IgD-negative memory B cell (primary cell): ENCODE measurements at regions not wholly inside any gene's neighbourhood (a gene's known extent, or its start where the extent isn't known, plus 50 kb on each side); places are given as distances from the start of the nearest gene placed in this dataset.

ENCODE experiments used
- H3K27ac Mint-ChIP-seq, 3 donors: one replicate each; pipeline ENCODE4 v1.8.0; 2020 to 2022; ENCODE audit warnings: mild to moderate bottlenecking in 3 of 3, mixed read lengths in 3 of 3, moderate library complexity in 1 of 3
- H3K27me3 Mint-ChIP-seq: one replicate; pipeline ENCODE4 v1.8.0; 2021; ENCODE audit warnings: mixed read lengths
- H3K36me3 Mint-ChIP-seq: one replicate; pipeline ENCODE4 v1.8.0; 2020; ENCODE audit warnings: mild to moderate bottlenecking, mixed read lengths
- H3K4me1 Mint-ChIP-seq, 3 donors: one replicate each; pipeline ENCODE4 v1.8.0; 2020 to 2022; ENCODE audit warnings: mixed read lengths in 3 of 3, mild to moderate bottlenecking in 1 of 3
- H3K4me3 Mint-ChIP-seq, 4 donors: one replicate each; pipeline ENCODE4 v1.8.0; 2020 to 2022; ENCODE audit warnings: mild to moderate bottlenecking in 4 of 4, mixed read lengths in 4 of 4, moderate library complexity in 3 of 4
- H3K9me3 Mint-ChIP-seq, 3 donors: one replicate each; pipeline ENCODE4 v1.8.0; 2020 to 2021; ENCODE audit warnings: mixed read lengths in 3 of 3, mild to moderate bottlenecking in 1 of 3

DNA sequence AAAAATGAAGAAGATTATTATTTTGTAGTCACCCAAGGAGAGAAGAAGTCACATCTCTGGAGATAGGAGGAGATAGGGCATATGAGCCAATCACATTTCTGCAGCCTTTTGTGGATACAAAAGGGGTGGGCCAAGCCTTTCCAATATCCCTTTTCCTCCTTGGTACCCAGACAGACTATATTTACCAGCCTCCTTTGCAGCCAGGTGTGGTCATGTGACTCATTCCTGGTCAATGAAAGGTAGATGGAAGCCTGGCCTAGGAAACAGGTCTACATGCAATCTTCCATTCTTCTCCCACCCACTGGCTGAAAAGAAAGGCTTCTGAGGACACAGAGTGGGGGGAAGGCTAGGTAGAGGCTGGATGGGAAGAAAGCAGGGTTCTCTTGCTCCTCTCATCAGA, 58.1 kb upstream of the ERG start:
- no peak overlapping the region for H3K4me3 Mint-ChIP-seq
- peaks cover 2% of the 10 kb centered on the region for H3K27me3 Mint-ChIP-seq
- no peaks in the 10 kb centered on the region for H3K9me3 Mint-ChIP-seq
- H3K27ac Mint-ChIP-seq, result no peak overlapping the region
- H3K36me3 Mint-ChIP-seq, result peaks cover 3% of the 10 kb centered on the region
- H3K4me1 Mint-ChIP-seq, result no peaks in the 10 kb centered on the region

DNA sequence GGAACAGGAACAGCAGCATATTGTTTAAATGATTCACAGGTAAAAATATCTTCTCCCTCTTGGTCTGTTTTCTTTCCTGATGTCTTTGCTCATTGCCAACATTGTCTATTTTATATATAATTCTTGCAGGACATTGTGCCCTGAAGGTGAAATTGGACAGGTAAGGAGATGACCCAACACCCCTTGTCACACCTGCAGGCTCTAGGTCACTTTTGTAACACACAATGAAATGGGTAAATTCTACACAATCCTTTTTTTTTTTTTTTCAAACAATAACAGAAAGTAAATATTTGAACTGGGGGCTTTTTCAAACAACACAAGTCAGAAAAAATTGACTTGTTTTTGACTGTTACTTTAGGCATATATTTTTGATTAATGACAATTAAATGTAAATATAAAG, 62.9 kb upstream of the ERG start:
- Mint-ChIP-seq H3K9me3 (peaks cover 0 to 5% (median 0%) of the 10 kb centered on the region in 3 donors), H3K27ac (no peak overlapping the region), H3K4me1 (no peaks in the 10 kb centered on the region), H3K27me3 (peaks cover 4% of the 10 kb centered on the region), H3K36me3 (peaks cover 6% of the 10 kb centered on the region), H3K4me3 (no peak overlapping the region)

DNA sequence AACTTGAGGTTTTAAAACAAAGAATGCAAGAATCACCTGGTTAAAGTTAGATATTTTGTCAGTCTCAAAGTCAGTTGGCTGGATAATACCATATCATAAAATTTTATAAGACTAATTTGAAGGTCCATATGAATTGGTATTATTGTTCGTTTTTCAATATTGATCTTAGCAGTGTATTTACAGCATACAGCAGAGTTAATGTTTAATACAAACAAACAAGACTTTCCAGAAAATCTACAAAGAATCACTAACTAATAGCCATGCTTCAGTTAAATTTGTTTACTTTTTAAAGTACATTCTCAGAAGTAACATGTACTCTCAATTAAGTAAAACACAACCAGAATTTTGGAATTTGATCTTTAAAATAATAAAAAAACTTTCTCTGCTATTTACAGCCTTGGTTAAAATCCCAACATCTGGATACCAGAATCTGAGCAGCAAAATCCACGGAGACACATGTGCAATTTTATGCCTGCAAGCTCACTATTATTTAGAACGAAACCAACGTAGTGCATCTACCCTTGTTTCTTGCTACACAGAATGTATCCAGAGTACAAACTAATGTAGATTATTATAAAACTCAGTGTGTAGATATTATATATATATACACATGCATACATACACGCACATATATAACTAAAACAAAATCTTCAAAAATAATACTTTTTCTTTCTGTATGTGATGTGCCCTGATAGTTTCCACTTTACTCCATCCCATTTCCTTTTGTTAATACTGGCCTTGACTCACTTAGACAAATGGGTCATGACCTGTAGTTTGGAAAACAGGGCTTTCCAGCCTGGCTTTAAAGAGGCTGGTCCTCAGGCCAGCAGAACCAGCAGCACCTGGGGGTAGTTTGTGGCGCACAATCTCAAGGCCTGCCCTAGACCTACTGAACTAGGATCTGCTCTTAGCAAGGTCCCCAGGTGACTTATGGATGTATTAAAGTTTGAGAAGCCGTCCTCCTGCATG, 63.6 kb upstream of the ERG start:
- peaks cover 0 to 5% (median 0%) of the 10 kb centered on the region in 3 donors for H3K9me3 Mint-ChIP-seq
- H3K4me1 Mint-ChIP-seq, result no peaks in the 10 kb centered on the region
- no peak overlapping the region for H3K27ac Mint-ChIP-seq
- peaks cover 6% of the 10 kb centered on the region for H3K36me3 Mint-ChIP-seq
- H3K4me3 Mint-ChIP-seq, result no peak overlapping the region
- peaks cover 4% of the 10 kb centered on the region for H3K27me3 Mint-ChIP-seq

DNA sequence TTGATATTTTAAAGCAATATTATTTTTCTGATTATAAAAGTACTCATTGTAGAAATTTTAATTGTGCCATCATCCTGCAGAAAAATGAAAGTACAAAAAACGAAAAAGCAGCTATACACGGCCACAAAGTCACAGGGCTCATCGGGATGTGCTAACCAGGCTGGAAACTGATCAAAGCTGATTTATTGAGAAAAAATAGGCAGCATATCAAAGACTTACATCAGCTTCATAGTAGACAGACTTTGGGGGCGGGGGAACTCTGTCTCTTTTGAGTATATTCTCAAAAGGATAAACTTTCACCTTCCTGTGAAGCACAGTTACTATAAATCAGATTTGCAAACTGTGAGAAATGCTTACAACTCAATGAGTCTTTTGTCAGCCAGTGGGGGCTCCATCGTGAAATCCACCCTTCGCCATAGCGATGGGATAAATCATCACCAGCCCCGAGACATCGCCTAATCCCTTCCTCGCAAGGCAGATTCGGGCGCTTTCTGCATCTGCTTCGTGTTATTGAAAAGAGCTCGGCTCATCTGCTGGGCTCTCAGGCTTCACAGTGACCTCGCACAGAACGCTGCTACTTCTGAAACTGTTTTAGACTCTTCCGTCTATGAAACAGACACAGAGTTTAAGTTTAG, 69.2 kb upstream of the ERG start:
- no peak overlapping the region for H3K4me3 Mint-ChIP-seq
- no peaks in the 10 kb centered on the region for H3K4me1 Mint-ChIP-seq
- peaks cover 4% of the 10 kb centered on the region for H3K27me3 Mint-ChIP-seq
- H3K9me3 Mint-ChIP-seq, result peaks cover 0 to 5% (median 0%) of the 10 kb centered on the region in 3 donors
- H3K36me3 Mint-ChIP-seq, result peaks cover 3% of the 10 kb centered on the region
- H3K27ac Mint-ChIP-seq, result no peak overlapping the region

DNA sequence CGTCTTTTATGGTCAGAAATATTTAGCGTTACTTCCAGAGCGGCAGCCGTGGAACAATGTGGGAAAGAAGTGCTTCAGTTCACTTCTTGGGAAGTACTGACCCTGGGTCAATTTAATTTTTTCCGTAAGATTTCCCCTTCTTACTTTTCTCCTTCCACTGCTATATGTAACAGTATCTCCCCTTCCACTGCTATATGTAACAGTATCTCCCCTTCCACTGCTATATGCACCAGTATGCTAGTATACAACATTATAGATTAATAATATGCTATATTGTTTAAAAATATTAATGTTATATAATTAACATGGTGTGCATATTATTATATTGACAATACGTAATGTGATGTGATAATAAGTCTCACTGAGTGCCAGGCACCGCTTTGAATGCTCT, 69.7 kb upstream of the ERG start:
- Mint-ChIP-seq H3K27ac (no peak overlapping the region), H3K36me3 (peaks cover 3% of the 10 kb centered on the region), H3K27me3 (peaks cover 3% of the 10 kb centered on the region), H3K9me3 (peaks cover 0 to 6% (median 0%) of the 10 kb centered on the region in 3 donors), H3K4me3 (no peak overlapping the region), H3K4me1 (no peaks in the 10 kb centered on the region)

DNA sequence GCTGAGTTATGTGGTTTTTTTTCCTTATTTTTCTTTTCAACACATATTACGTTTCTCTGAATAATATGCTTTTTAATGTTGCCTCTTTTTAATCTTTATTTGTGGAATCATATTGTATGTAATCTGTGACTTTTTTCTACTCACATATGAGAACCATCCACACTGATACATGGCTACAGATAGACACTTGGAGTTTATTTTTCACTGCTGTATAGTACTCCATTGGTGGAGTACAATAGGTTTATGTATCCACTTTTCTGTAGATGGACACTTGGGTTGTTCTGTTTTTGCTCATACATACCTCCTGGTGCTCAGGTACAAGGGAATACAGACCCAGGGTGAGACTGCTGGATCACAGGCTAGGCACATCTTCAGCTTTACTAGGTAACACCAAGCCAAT, 71.5 kb upstream of the ERG start:
- Mint-ChIP-seq H3K4me1 (no peaks in the 10 kb centered on the region), H3K27me3 (no peaks in the 10 kb centered on the region), H3K9me3 (peaks cover 0 to 6% (median 0%) of the 10 kb centered on the region in 3 donors), H3K27ac (no peak overlapping the region), H3K4me3 (no peak overlapping the region), H3K36me3 (peaks cover 3% of the 10 kb centered on the region)

DNA sequence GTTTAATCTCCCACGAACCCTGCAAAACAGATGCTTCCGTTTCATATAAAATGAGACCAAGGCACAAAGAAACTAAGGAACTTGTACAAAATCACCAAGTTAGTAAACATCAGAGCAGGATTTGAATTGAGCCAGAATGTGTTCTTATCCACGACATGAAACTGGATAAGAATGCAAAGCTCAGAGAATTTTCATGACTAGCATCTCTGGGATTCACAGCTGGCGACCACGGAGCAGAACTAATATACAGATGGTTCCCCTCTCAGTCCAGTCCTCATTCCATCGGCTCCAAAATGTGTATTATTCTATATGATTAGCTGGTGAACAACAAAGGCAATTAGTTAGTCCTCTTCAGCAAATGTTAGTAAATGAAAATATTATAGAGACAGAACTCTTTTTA, 72.3 kb upstream of the ERG start:
- H3K4me1 Mint-ChIP-seq, result no peaks in the 10 kb centered on the region
- H3K27ac Mint-ChIP-seq, result no peak overlapping the region
- H3K36me3 Mint-ChIP-seq, result no peaks in the 10 kb centered on the region
- no peak overlapping the region for H3K4me3 Mint-ChIP-seq
- H3K27me3 Mint-ChIP-seq, result no peaks in the 10 kb centered on the region
- H3K9me3 Mint-ChIP-seq, result peaks cover 0 to 2% (median 0%) of the 10 kb centered on the region in 3 donors

DNA sequence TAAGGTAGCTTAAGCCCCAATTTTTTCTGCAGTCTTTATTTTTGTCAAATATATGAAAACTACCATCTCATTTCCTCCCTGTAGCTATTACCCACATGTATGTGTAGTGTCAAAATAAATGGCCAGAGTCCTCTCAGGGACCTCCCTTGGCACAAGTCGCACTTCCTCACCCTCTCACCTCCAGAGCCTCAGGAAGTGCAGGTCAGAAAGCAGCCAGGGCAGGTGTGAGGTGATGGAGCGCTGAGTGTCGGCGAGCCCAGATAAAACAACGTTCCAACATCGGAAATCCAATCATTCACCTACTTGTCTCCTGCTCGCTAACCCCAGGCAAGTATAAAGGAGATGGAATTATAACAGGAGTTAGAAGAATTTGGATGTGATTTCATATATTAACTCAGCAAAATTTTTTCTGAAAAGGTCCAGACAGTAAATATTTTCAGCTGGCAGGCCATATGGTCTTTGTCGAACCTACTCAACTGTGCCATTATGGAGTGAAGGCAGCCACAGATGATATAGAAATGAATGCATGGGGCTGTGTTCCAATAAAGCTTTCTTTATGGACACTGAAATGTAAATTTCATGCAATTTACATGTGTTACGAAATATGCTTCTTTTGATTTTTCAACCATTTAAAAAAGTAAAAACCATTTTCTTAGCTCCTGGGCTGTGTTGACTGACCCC, 76.8 kb upstream of the ERG start:
- H3K27ac Mint-ChIP-seq, result peak overlapping the region in 1 of 3 donors; percentile 2
- no peak overlapping the region for H3K4me3 Mint-ChIP-seq
- H3K4me1 Mint-ChIP-seq, result no peaks in the 10 kb centered on the region
- peaks cover 1% of the 10 kb centered on the region for H3K27me3 Mint-ChIP-seq
- no peaks in the 10 kb centered on the region for H3K36me3 Mint-ChIP-seq
- H3K9me3 Mint-ChIP-seq, result peaks cover 0 to 3% (median 1%) of the 10 kb centered on the region in 3 donors

DNA sequence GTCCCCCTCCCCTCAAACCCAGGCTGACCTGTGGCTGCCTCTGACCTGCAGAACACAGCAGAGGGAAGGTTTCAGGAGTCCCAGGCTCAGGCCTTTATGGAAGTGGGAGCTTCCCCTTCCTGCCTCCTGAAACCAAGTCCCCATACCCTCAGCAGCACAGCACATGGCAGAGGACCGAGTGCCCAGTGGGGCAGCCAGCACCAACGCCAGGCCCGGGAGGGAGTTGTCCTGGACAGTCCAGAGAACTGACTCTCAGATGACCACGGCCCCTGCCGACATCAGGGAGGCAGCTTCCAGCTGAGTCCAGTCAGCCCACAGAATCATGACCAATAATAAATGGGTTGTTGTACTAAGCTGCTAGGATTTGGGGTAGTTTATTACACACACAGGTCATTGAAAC, 79.6 kb upstream of the ERG start:
- no peaks in the 10 kb centered on the region for H3K36me3 Mint-ChIP-seq
- H3K27me3 Mint-ChIP-seq, result peaks cover 3% of the 10 kb centered on the region
- H3K4me1 Mint-ChIP-seq, result no peaks in the 10 kb centered on the region
- H3K9me3 Mint-ChIP-seq, result peaks cover 0 to 3% (median 0%) of the 10 kb centered on the region in 3 donors
- H3K27ac Mint-ChIP-seq, result no peak overlapping the region
- no peak overlapping the region for H3K4me3 Mint-ChIP-seq

DNA sequence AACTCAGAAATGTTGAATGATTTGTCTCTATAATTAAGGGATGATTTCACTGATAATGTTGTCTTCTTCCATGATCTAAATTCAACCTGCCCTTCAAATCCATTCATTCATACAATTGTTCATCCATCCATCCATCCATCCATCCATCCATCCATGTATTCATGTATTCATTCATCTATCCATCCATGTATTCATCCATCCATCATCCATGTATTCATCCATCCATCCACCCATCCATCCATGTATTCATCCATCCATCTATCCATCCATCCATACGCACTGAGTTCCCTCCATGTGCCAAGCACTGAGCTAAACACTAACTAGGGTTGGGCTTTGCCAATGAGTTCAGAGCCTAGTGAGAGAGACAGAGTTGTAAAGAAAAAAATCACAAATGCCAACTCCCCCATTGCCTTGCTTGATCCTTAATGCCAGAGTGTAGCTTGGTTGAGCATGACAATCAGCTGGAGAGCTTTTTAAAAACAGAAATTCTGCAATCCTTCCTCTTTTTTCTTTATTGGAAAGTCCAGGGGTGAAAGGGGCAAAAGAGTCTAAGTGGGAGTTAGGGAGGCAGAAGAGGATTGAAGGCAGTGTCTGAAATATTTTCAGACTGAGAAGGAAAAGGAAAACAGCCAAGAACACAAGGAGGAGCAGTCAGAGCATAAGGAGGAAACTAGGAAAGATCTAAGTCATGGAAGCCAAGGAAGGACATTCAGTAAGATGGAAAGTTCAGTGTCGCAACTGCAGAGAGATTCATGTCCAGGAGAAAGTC, 92.4 kb upstream of the ERG start:
- no peak overlapping the region for H3K4me3 Mint-ChIP-seq
- no peaks in the 10 kb centered on the region for H3K4me1 Mint-ChIP-seq
- no peaks in the 10 kb centered on the region for H3K27me3 Mint-ChIP-seq
- no peak overlapping the region for H3K27ac Mint-ChIP-seq
- no peaks in the 10 kb centered on the region for H3K36me3 Mint-ChIP-seq
- H3K9me3 Mint-ChIP-seq, result peaks cover 0 to 3% (median 0%) of the 10 kb centered on the region in 3 donors

DNA sequence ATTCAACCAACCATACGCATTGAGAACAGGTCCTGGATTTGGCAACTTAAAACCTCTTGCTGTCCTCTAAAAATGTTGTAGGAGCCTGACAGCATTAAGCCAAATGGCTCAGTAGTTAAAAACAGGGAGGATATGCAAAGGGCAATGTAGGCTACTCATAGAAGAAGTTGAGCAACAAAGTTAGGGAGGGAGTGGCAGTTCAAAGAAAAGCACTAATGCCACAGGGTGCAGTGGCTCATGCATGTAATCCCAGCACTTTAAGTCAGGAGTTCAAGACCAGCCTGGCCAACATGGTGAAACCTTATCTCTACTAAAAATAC, 92.9 kb upstream of the ERG start:
- H3K4me1 Mint-ChIP-seq, result no peaks in the 10 kb centered on the region
- H3K4me3 Mint-ChIP-seq, result no peak overlapping the region

DNA sequence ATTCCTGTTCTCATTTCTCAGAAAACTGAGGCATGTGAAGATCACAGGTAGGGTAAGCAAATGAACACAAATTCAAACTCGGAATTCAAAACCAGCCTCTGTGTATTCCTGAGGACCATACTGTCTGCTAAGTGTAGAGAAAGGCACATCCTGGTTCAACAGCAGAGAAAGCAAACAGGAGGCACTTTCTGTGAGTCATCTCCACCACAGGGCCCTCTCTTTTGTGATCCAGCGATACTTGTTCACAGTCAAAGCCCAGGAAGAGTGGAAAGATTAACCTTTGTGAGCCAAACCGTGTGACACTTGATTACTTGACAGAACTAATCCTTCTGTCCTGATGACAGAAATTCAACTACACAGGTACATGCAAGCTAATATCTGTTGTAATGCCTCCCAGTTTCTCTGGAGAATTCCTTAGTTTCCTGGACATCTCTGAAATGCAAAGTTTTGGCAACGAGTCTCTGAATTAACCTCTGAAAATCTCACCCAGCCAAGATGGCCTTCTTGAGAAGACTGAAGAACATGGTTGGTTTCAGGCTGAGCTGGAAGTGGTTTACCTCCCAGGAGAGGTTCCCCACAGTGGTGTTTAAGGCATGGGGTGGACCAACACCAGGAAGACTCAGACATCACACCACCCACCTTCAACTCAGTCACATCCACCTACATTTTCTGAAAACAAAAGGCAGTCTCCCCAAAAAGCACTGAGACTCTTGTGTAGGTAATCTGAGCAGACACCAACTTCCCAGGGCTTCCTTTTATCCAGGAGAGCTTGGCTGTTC, 98.2 kb upstream of the ERG start:
- H3K36me3 Mint-ChIP-seq, result no peaks in the 10 kb centered on the region
- H3K27ac Mint-ChIP-seq, result no peak overlapping the region
- no peaks in the 10 kb centered on the region for H3K27me3 Mint-ChIP-seq
- H3K4me1 Mint-ChIP-seq, result no peaks in the 10 kb centered on the region
- H3K9me3 Mint-ChIP-seq, result peaks cover 0 to 1% (median 0%) of the 10 kb centered on the region in 3 donors
- H3K4me3 Mint-ChIP-seq, result no peak overlapping the region

More for the DNA sequence above, 92.9 kb upstream of the ERG start:
- no peaks in the 10 kb centered on the region for H3K36me3 Mint-ChIP-seq
- no peaks in the 10 kb centered on the region for H3K27me3 Mint-ChIP-seq
- H3K9me3 Mint-ChIP-seq, result peaks cover 0 to 4% (median 0%) of the 10 kb centered on the region in 3 donors
- H3K27ac Mint-ChIP-seq, result no peak overlapping the region

DNA sequence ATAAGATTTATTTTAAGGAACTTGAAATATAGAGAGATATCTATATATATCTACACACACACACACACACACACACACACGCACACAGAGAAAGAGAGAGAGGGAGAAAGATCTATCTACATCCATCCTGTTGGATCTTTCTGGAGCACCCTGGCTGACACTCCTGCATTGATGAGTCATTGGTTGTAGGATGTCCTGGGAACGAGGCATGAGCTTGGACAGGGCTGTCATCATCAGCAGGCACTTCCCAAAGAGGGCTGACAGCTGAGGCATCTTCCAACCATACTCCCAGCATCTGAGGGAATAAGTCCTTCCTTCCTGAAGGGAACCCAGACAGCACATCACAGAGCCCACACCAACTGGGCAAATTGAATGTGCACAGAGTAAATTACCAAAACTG, 99.1 kb upstream of the ERG start:
- peaks cover 0 to 1% (median 0%) of the 10 kb centered on the region in 3 donors for H3K9me3 Mint-ChIP-seq
- H3K4me3 Mint-ChIP-seq, result peak overlapping the region in 1 of 4 donors; percentile 63
- H3K4me1 Mint-ChIP-seq, result no peaks in the 10 kb centered on the region
- H3K36me3 Mint-ChIP-seq, result no peaks in the 10 kb centered on the region
- no peak overlapping the region for H3K27ac Mint-ChIP-seq
- no peaks in the 10 kb centered on the region for H3K27me3 Mint-ChIP-seq

DNA sequence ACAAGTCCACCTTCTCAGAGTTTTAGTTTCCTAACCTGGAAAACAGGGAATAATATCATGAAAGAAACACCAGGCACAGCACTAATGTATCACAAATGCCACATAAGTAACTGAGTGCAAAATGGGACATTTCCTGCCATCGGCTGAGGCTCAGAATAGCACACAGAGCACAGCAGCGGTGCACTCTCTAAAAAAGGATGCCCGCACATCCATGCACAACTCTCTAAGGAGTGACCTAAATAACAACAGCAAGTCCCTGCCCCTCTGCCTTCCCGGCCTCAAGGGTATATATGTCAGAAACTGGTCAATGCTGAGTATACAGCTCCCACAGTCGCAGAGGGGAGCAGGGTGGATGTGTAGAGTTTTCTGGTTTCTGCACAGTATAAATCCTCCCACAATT, 100.1 kb upstream of the ERG start:
- Mint-ChIP-seq H3K4me3 (no peak overlapping the region), H3K27me3 (no peaks in the 10 kb centered on the region), H3K4me1 (no peaks in the 10 kb centered on the region), H3K9me3 (peaks cover 0 to 1% (median 0%) of the 10 kb centered on the region in 3 donors), H3K27ac (no peak overlapping the region), H3K36me3 (no peaks in the 10 kb centered on the region)
